ENCODE measurements at regions not wholly inside any gene's neighbourhood (a gene's known extent, or its start where the extent isn't known, plus 50 kb on each side); places are given as distances from the start of the nearest gene placed in this dataset.

- no peak for TF ChIP-seq ZNF462 (CRISPR knock-in tag; IDR thresholded peaks at IDR 0.05)
- TF ChIP-seq ZNF114 (CRISPR knock-in tag; IDR thresholded peaks at IDR 0.05) = no peak
- TF ChIP-seq POLR2AphosphoS5 (IDR thresholded peaks at IDR 0.05; ENCODE audit: low read depth) = no peak
- no peak for TF ChIP-seq STAT1 (IDR thresholded peaks at IDR 0.05; ENCODE audit: unreplicated experiment)
- no peak for TF ChIP-seq CREB1 (CRISPR knock-in tag; IDR thresholded peaks at IDR 0.05; ENCODE audit: low read depth)
- no peak for TF ChIP-seq ZNF331 (CRISPR knock-in tag; IDR thresholded peaks at IDR 0.05; ENCODE audit: low read depth)
- TF ChIP-seq EZH2phosphoT487 (IDR thresholded peaks at IDR 0.05; ENCODE audit: unreplicated experiment) = no peak
- no peak for TF ChIP-seq EZH2 (IDR thresholded peaks at IDR 0.05; ENCODE audit: low read depth, unreplicated experiment)
- TF ChIP-seq CTCF (conservative IDR thresholded peaks at IDR 0.05; ENCODE audit: low read depth in 2 of 2) = no peak
- TF ChIP-seq JUNB (IDR thresholded peaks at IDR 0.05; ENCODE audit: unreplicated experiment) = no peak
- no peak for TF ChIP-seq ETS1 (IDR thresholded peaks at IDR 0.05)
Measured at GRCh38 chr14:53350866-53351265, 197.7 kb upstream of the DDHD1 start (continued).

All from GM23338 (cell line).